ENCODE measurements at regions not wholly inside any gene's neighbourhood (a gene's known extent, or its start where the extent isn't known, plus 50 kb on each side); places are given as distances from the start of the nearest gene placed in this dataset.
A peak's percentile ranks its signal among the peaks of the same experiment; 100 is the strongest.
"Not testable (repeated sequence)": the region's sequence is repeated elsewhere in the genome, so short reads cannot be mapped to it uniquely, and the experiment has no call there.

GRCh38 chr13:99078017-99078771 is 100.3 kb upstream of the DOCK9 start:
- peak; percentile 58 for DNase-seq

- no peak for DNase-seq
These were observed 102.3 kb upstream of the DOCK9 start for GRCh38 chr13:99080131-99080530.

DNA sequence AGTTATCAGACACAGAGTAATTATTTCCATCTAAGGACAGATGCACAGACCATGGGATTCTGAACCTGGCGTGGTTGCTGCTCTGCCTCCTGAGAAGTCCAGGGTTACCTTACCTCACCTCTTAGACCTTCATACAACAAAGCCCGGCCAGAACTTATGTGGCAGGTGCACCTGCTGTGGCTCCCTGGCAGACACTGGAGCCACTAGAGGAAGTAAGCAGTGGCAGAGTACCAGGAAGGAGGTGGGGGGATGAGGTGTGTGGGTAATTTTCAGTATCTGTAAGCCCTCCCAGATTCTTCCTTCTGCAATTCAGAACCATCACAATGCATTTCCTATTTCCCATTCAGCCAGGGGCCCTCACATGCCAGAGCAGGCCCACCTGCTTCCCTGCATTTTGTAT is 106.1 kb upstream of the DOCK9 start:
- DNase-seq: no peak

GRCh38 chr13:99085139-99085807 is 107.4 kb upstream of the DOCK9 start:
- DNase-seq: no peak

DNA sequence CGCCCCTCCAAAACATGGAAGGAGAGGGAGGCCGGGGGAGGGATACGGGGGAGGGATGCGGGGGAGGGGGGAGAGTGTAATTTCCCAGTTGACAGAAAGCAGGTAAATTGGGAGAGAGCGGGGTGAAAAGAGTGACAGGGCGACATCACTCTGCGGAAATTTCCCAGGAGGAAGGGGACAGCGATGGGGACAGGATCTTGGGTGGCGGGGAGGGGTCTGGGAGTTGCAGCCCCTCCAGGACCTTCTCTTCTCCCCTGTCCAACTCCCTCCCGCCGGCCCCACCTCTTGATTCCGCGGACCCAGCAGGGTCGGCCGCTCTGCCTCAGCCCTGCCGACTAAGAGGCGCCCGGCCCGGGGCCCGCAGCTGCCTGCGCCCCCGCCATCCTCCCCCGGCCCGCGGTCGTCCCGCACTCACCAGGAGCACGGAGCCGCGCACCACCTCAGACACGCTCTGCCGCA is 108.0 kb upstream of the DOCK9 start:
- no peak for DNase-seq

DNA sequence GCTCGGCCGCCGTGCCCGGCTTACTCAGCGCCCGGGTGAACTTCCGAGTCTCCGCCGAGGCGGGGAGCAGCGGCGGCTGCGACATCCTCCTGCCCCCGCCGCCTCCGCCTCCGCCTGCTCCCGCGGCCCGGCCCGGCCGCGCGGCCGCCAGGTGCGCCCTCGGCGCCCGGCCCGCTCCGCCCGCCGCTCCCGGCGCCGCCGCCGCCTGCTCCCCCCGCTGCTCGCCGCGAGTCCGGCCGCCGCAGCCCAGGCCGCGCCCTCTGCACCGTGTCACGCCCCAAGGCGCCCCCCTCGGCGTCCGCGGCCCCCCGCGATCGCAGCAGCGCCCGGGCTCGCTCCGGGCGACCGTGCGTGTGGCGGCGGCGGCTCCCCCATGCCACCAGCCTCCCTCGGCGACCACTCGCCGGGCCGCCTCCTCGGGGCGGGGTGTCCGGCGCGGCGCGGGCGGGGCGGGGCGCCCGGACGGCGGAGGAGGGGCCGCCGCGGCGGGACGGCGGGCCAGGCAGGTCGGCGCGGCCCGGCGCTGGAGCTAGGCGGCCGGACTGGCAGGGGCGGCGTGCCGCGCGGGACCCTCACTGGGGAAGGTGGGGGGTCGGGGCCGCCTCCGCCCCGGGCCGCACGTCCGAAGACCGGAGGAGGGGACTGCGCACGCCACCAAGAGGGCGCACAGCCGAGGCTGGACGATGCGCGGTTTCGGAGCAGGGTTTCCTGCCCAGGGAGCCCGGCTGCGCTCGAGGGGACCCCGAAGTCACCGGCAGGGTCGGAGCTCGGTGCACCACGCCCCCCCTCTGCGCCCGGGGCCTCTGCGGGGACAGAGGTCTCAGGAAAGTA is 108.6 kb upstream of the DOCK9 start:
- peak; percentile 22 for DNase-seq

GRCh38 chr13:99087098-99087953 is 109.5 kb upstream of the DOCK9 start:
- DNase-seq: peak; percentile 88

GRCh38 chr13:99087954-99088491 is 110.2 kb upstream of the DOCK9 start:
- no peak for DNase-seq

- DNase-seq: no peak
These were observed 106.7 kb upstream of the UBAC2 start for GRCh38 chr13:99093997-99094396.

- not testable (repeated sequence) for DNase-seq
These were observed 98.8 kb upstream of the UBAC2 start for GRCh38 chr13:99101831-99102230.

DNA sequence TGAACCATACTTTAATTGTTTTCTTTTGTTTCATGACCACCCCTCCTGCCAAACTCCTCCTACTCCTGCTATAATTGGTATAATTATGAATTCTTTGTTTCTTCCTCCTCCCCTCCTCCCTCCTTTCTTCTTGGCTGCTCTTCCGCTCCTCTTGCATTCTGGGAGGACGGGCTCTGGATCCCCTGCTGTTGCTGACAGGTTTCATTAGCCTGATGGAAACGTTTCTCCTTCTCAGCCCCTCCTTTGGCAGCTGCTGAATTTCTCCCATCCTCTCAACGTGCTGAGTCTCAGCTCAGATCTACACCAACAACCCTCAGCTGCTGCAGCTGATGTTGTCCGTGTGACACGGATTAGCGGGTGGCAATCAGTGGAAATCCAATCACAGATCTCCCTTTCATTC is 97.1 kb upstream of the UBAC2 start:
- no peak for DNase-seq

- DNase-seq: no peak
These were observed 96.3 kb upstream of the UBAC2 start for GRCh38 chr13:99104396-99104795.

DNA sequence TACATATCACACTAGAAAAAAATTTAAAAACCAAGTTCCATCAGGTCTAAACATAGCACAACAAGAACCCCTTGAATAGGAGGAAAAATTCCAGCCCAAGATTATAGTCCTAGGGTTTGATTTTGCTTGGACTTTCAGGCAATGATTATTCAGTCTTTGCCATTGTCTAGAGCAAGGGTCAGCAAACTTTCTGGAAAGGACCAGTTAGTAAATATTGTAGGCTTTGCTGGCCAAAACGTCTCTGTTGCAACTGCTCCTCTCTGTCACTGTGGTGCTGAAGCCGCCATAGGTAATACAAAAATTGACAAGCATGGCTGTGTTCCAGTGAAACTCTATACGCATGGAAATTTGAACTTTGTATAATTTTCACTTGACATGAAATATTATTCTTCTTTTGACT is 95.5 kb upstream of the UBAC2 start:
- DNase-seq: no peak

DNA sequence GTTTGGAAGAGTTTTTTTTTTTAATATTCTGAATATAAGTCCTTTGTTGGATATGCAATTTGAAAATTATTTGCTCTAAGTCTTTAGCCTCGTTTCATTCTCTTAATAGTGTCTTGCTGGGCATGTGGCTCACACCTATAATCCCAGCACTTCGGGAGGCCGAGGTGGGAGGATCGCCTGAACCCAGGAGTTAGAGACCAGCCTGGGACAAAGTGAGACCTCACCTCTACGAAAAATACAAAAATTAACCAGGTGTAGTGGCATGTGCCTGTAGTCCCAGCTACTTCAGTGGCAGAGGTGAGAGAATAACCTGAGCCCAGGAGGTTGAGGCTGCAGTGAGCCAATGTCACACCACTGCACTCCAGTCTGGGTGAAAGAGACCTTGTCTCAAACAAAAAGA is 87.3 kb upstream of the UBAC2 start:
- no peak for DNase-seq

DNA sequence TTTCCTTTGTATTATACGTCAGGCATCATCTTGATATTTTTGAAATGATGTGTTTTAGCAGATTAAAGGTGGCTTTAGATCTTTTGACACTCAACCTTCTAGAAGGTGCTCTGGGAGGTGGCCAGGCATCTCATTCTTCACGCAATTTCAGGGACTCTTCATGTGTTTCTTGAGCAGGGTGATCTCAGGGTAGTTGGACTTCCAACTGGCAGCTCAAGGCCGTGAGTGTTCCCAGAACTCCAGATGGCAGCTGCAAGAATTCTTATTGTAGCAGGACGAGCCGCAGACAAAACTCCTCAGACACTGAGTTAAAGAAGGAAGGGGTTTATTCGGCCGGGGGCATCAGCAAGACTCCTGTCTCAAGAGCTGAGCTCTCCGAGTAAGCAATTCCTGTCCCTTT is 82.5 kb upstream of the UBAC2 start:
- DNase-seq: no peak

- DNase-seq: peak; percentile 5
These were observed 81.0 kb upstream of the UBAC2 start for GRCh38 chr13:99119656-99120055.

GRCh38 chr13:99120751-99121150 is 79.9 kb upstream of the UBAC2 start:
- DNase-seq: no peak

- DNase-seq: no peak
These were observed 78.5 kb upstream of the UBAC2 start for GRCh38 chr13:99122171-99122570.

- peak; percentile 34 for DNase-seq
These were observed 77.3 kb upstream of the UBAC2 start for GRCh38 chr13:99123101-99124045.

DNA sequence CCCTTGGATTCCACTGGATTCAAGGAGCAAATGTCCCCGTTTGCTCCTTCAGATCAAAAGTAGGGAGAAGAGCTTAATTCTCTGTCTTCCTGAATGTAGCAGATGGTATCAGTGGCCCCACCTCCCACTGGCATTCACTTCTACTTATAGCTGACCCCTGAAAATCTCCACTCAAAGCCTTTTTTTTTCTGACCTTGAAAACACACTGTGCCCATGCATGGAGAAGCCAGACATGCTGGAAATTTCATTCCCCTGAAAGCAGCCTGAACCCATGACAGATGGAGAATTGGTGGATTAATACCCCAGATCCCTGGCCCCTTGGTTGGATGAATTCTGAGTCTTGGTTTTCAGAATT is 76.6 kb upstream of the UBAC2 start:
- no peak for DNase-seq

GRCh38 chr13:99124794-99125316 is 75.8 kb upstream of the UBAC2 start:
- peak; percentile 68 for DNase-seq
